Left lung (tissue), 4 donors: ENCODE measurements at regions not wholly inside any gene's neighbourhood (a gene's known extent, or its start where the extent isn't known, plus 50 kb on each side); places are given as distances from the start of the nearest gene placed in this dataset.

ENCODE experiments used
- ATAC-seq: fragments of 200-7000 bp; cut with Tn5 transposase; one replicate; pipeline ENCODE4 v1.9.1; 2020; ENCODE audit warnings: moderate library complexity
- DNase-seq, 4 donors: peaks; one replicate each; pipeline ENCODE4 v3.0.0-alpha.2; 2013 to 2020
- H3K27ac ChIP-seq, 2 donors: fragments of 200-600 bp; sonication (generic) in 1 of 2; one replicate each; pipeline versions ENCODE4 v1.5.0 to v1.8.0; 2020 to 2021
- H3K27me3 ChIP-seq, 2 donors: fragments of 200-600 bp; sonication (generic) in 1 of 2; one replicate each; pipeline versions ENCODE4 v1.5.0 to v1.8.0; 2020 to 2021
- H3K36me3 ChIP-seq, 2 donors: fragments of 200-600 bp; sonication (generic) in 1 of 2; one replicate each; pipeline versions ENCODE4 v1.5.0 to v1.8.0; 2020 to 2021
- H3K4me1 ChIP-seq, 2 donors: fragments of 200-600 bp; one replicate each; pipeline ENCODE4 v1.8.0; 2021
- H3K4me3 ChIP-seq, 2 donors: fragments of 200-600 bp; sonication (generic) in 1 of 2; one replicate each; pipeline versions ENCODE4 v1.5.0 to v1.8.0; 2020 to 2021; ENCODE audit warnings: mild to moderate bottlenecking in 1 of 2
- H3K9me3 ChIP-seq, 2 donors: fragments of 200-600 bp; sonication (generic) in 1 of 2; one replicate each; pipeline versions ENCODE4 v1.5.0 to v1.8.0; 2020 to 2021
- intact Hi-C, 2 donors: fragments of 100-400 bp; cut with DNase I; formaldehyde crosslinking; loops; one replicate each; pipeline versions ENCODE4 v1.11.2 to v1.14.2; 2022
- TF ChIP-seq, protein P1 (sequence below), 2 donors: fragments of 200-600 bp; sonication (generic) in 1 of 2; IDR thresholded peaks; one replicate each; pipeline versions ENCODE4 v1.5.0 to v1.8.0; 2021; ENCODE audit warnings: antibody characterized with exemption in 2 of 2
- donor health status: DM: no; HTN: yes; CAD: no.
- donor health status: DM: no; HTN: no; CAD: no.

DNA sequence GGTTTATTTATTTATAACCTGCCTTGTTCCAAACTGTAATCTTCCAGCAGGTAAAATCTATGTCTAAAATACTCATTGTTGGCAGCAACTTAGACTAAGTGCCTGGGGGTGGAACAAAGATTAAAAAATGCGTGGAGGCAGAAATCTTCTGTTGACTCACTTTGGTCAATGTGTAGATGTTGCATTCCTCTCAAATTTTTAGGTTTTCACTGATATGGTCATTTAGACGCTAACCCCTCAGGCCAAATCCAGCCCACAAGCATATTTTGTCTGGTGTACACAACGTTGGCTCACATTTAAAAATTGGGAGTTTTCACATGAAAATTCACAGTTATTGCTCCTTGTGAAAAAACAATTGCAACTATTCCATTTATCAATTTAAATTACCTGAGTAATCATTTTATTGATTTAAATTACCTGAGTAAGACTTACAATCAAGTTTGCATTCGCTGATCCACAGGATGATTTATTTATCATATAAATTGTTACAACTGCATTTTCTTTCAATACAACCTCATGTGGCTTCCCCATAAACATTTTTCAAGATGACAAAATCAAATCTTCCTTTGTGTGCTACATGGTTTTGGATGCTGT lies 564.2 kb downstream of the TSN start:
- Histone ChIP-seq H3K27ac (no peak overlapping the region), H3K4me1 (no peaks in the 10 kb centered on the region), H3K27me3 (no peaks in the 10 kb centered on the region), H3K4me3 (no peak overlapping the region), H3K9me3 (no peaks in the 10 kb centered on the region), H3K36me3 (no peaks in the 10 kb centered on the region)
- DNase-seq (no peak), ATAC-seq (no peak)
- TF ChIP-seq, protein P1, sequence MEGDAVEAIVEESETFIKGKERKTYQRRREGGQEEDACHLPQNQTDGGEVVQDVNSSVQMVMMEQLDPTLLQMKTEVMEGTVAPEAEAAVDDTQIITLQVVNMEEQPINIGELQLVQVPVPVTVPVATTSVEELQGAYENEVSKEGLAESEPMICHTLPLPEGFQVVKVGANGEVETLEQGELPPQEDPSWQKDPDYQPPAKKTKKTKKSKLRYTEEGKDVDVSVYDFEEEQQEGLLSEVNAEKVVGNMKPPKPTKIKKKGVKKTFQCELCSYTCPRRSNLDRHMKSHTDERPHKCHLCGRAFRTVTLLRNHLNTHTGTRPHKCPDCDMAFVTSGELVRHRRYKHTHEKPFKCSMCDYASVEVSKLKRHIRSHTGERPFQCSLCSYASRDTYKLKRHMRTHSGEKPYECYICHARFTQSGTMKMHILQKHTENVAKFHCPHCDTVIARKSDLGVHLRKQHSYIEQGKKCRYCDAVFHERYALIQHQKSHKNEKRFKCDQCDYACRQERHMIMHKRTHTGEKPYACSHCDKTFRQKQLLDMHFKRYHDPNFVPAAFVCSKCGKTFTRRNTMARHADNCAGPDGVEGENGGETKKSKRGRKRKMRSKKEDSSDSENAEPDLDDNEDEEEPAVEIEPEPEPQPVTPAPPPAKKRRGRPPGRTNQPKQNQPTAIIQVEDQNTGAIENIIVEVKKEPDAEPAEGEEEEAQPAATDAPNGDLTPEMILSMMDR (IDR thresholded peaks at IDR 0.05) = no peak
- intact Hi-C loops = no loop called here

DNA sequence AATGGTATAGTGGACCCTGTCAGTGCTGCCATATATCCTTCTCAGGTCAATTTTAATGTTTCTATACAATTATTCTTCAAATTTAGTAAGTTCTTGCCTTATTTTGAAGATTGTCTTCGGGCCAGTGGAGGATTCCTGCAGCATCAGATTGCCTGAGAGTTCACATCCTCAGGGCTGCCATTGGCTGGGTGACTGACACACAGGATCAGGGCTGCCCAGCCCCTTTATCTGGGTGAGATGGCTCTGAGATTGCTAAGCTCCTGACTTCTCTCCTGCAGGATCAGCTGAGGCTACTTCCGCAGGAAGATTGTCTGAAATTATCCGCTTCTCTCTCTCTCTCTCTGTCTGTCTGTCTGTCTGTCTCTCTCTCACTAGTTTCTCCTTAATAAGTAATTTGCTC lies 567.4 kb downstream of the TSN start:
- intact Hi-C loops = no loop called here

DNA sequence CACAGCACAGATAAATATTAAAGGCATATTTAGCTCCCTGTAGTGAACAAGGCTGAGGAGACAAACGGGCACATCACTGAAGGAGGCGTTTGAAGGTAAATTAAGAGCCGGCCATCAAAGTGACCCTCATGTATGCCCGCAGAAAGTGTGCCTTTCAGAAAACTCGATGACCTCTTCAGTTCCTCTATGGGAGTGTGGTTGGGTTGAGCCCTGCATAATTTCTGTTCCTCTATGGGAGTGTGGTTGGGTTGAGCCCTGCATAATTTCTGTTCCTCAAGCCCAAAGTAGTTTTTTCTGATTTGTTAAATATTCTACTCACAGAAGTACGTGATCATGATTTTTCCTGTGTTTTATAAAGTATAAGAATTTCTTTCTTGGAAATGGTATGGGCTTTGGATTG lies 568.5 kb downstream of the TSN start:
- Histone ChIP-seq H3K27me3 (no peaks in the 10 kb centered on the region), H3K9me3 (no peaks in the 10 kb centered on the region), H3K36me3 (no peaks in the 10 kb centered on the region), H3K27ac (no peak overlapping the region), H3K4me1 (no peaks in the 10 kb centered on the region), H3K4me3 (no peak overlapping the region)
- TF ChIP-seq, protein P1 (IDR thresholded peaks at IDR 0.05) = no peak
- ATAC-seq = no peak
- no peak for DNase-seq
- intact Hi-C loops = no loop called here

More for the DNA sequence above, 567.4 kb downstream of the TSN start:
- Histone ChIP-seq H3K27me3 (no peaks in the 10 kb centered on the region), H3K9me3 (no peaks in the 10 kb centered on the region), H3K36me3 (no peaks in the 10 kb centered on the region), H3K27ac (no peak overlapping the region), H3K4me3 (no peak overlapping the region), H3K4me1 (no peaks in the 10 kb centered on the region)
- DNase-seq = no peak
- no peak for ATAC-seq
- TF ChIP-seq, protein P1 (IDR thresholded peaks at IDR 0.05) = no peak

DNA sequence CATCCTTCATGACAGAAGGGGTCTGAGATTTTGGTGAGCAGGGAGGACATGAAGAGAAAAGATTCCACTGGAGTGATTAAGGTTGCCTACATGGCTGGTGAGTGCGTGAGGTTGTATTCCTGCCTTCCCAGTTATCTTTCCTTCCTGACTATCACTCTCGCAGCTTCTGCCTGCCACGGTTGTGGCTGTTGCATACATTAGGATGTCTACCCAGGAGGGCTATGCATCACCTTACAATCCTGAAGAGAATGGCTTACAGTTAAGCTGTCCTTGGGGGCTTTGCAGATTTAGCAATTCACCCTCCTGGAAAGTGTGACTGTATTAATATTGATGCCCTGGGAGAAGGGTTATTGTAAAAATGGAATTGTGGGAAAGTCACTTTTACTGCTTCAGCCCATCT lies 571.0 kb downstream of the TSN start:
- Histone ChIP-seq H3K4me1 (no peaks in the 10 kb centered on the region), H3K27ac (no peak overlapping the region), H3K36me3 (no peaks in the 10 kb centered on the region), H3K9me3 (no peaks in the 10 kb centered on the region), H3K4me3 (no peak overlapping the region), H3K27me3 (no peaks in the 10 kb centered on the region)
- TF ChIP-seq, protein P1 (IDR thresholded peaks at IDR 0.05) = no peak
- ATAC-seq (no peak), DNase-seq (no peak)
- intact Hi-C loops = no loop called here

DNA sequence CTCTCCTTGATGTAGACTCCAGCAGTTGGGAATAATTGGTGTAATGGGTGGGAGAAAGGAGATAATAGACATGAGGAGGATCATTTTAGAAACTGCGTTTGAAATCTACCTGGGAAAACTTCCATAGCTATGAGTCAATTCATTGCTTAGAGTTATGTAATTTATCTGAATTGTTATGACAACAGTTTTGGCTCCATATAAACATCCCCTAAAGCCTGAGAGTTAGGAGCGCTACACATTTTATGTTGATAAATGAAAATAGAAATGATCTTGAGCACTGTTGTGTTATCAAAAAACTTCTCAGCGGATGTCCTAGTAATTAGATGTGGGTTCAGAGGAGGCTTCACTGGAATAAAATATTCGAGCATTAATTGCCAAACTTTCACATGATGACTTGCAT lies 573.4 kb downstream of the TSN start:
- Histone ChIP-seq H3K27me3 (no peaks in the 10 kb centered on the region), H3K4me3 (no peak overlapping the region), H3K4me1 (no peaks in the 10 kb centered on the region), H3K36me3 (no peaks in the 10 kb centered on the region), H3K9me3 (no peaks in the 10 kb centered on the region), H3K27ac (no peak overlapping the region)
- intact Hi-C loops = no loop called here
- ATAC-seq (no peak), DNase-seq (no peak)
- TF ChIP-seq, protein P1 (IDR thresholded peaks at IDR 0.05) = no peak
